IPS DF 19.7 (cell line): ENCODE measurements at regions not wholly inside any gene's neighbourhood (a gene's known extent, or its start where the extent isn't known, plus 50 kb on each side); places are given as distances from the start of the nearest gene placed in this dataset.
A peak's percentile ranks its signal among the peaks of the same experiment; 100 is the strongest.

Source experiments
- DNase-seq: peaks from one replicate; pipeline ENCODE4 v3.0.0-alpha.2; 2013; ENCODE audit warnings: low read depth, low spot score

- DNase-seq, result no peak
These were observed 73.4 kb downstream of the NTMT2 start for GRCh38 chr1:170219163-170219562.

- no peak for DNase-seq
These were observed 75.3 kb downstream of the NTMT2 start for GRCh38 chr1:170221031-170221430.

DNA sequence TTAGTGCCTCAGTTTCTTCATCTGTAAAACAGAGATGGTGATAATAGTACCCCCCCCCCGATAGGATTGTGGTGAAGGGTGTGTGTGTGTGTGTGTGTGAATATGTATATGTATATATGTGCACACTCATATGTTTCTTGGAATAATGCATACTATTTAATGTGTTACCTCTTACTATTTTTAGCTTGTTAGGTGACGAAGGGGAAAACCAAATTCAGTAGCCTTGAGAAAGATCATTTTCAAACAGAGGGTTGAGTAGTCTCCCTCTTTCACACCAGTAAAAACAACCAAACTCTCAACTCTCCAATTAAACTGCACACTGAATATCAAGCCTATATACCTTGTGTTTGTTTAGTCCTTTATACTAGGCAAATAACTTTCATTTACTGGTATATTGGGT lies 75.7 kb downstream of the NTMT2 start:
- no peak for DNase-seq

- DNase-seq, result no peak
These were observed 78.7 kb downstream of the NTMT2 start for GRCh38 chr1:170224469-170224868.

DNA sequence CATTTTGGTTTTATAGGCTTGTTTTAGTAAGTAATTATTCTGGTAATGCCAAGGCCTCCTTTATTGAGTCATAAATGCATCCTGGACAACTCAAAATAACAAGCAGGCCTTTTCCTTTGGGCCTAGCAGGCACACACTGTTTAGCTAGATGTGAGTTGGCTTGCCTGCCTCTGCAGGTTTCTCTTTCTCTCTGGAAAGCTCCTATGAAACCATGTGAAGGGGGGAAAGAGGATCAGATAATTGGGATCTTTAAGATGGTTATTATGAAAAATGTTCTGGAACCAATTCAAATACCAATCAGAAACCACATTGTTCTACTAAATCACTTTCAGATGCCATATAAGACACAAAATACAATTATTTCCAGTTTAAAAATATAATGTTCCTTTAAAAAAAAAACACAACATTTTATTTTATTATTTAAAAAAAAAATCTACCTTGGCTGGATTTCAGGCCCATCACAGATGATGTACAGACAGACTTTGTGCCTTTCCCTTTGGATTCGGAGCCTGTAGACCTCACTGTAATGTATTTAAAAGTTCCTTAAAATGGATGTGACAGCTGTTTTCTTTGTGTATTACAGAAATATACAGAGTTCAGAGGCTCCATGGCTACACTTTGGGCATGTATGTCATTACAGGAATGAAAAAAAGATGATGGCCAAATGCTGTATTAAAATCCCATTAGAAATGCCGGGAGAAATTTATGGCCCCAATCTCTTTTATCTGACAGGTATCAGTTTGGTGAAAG lies 80.2 kb downstream of the NTMT2 start:
- no peak for DNase-seq

DNA sequence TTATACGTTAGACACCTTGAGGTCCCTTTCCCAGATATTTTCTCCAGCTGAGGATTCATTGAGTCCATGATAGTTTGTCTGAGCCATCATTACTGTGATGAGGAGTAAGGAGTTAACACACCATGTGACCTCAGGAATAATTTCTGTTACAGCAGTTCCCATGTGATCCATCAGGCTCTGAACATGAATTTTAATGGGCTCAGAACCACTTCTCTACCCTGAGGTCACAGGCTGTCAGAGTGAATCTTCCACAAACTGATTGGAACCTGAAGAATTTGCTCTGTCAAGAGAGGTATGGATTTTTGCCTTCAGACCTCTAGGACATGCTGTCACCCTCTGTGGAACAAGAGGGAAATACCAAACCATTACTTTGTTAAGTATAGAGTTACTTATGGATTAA lies 81.0 kb downstream of the NTMT2 start:
- DNase-seq, result no peak

GRCh38 chr1:170230323-170230722 lies 84.6 kb downstream of the NTMT2 start:
- DNase-seq, result no peak

DNA sequence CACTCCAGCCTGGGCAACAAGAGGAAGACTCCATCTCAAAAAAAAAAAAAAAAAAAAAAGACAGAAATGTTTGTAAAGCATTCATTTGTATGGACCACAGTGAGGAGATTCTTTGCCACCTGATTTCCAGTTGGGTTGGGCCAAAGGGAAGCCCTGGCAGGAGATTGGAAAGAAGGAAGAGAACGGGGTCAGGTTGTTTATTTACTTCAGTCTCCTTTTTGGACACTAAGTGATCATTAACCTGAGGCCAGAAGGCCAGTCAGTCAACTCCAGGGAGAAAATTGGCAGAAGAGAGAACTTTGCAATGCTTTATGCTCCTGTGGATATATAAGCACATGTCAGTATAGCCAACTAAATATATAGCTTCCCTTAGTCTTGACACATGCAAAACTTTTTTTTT lies 85.9 kb downstream of the NTMT2 start:
- DNase-seq, result no peak

GRCh38 chr1:170238704-170239391 lies 93.1 kb downstream of the NTMT2 start:
- no peak for DNase-seq

GRCh38 chr1:170239445-170239844 lies 93.7 kb downstream of the NTMT2 start:
- no peak for DNase-seq

DNA sequence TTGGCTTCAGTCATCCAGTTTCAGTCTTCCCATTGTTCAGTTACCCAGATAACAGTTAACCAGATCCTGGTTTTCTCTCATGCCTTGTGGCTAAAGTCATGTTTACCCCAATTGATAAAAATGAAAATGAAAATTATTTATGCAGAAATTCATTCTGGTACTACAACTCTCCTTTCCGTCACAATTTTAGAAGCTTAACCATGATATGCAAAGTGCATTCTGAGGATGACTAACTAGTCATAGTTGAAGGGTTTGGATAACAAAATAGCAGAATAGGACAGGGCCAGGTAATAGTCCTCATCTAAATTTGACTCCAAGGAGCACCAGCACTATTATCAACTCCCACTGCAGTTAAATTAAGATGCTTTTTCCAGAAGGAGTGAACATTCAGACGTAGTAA lies 94.7 kb downstream of the NTMT2 start:
- DNase-seq, result no peak

GRCh38 chr1:170241266-170241851 lies 95.6 kb downstream of the NTMT2 start:
- no peak for DNase-seq

DNA sequence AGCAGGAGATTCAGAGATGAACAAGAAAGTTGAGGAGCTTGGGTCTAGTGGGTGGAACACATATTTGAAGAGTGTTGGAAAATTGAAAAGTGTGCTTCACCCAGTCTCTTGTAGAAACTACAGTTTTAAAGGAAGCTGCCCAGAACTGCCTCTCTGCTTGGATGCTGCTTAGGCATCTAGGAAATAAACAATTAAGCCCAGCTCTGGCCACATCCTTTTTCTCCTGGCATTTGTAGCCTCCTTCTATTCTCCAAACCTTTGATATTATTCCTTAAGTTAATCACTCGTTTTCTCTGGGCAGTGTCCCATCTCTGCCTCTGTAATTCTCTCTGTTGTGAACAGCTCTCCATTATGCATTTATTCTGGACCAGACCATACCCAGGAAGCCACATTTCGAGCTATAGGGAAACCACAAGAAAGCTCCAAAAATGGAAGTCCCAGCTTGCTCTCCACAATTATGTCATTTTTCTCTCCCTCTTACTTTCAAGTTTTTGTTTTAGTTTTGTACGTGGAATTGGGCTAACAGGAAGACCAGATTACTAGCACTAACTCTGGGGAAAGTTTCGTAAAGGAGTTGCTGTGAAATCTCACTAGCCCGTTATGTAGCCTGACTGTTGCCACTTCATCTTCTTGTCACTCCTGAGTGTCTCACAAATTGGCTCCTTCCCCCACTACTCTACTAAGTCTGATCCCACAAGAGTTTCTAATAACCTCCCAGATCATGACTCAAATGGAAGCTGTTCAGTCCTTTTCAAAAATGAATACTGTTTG lies 102.2 kb downstream of the NTMT2 start:
- DNase-seq, result no peak

DNA sequence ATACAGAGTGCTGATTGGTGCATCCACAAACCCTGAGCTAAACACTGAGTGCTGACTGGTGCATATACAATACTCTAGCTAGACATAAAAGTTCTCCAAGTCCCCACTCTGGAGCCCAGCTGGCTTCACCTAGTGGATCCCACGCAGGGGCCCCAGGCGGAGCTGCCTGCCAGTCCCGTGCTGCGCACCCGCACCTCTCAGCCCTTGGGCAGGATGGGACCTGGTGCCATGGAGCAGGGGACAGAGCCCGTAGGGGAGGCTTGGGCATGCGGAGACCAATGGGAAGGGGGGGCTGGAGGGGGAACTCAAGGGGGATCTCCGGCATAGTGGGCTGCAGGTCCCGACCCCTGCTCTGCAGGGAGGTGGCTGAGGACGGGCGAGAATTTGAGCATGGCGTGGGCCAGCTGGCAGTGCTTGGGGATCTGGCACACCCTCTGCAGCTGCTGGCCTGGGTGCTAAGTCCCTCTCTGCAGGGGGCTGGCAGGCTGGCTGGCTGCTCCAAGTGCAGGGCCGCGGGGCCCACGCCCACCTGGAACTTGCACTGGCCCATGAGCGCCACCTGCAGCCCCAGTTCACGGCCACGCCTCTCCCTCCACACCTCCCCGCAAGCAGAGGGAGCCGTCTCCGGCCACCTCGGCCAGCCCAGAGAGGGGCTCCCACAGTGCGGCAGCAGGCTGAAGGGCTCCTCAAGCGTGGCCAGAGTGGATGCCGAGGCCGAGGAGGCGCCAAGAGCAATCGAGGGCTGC lies 104.9 kb downstream of the NTMT2 start:
- DNase-seq, result no peak

DNA sequence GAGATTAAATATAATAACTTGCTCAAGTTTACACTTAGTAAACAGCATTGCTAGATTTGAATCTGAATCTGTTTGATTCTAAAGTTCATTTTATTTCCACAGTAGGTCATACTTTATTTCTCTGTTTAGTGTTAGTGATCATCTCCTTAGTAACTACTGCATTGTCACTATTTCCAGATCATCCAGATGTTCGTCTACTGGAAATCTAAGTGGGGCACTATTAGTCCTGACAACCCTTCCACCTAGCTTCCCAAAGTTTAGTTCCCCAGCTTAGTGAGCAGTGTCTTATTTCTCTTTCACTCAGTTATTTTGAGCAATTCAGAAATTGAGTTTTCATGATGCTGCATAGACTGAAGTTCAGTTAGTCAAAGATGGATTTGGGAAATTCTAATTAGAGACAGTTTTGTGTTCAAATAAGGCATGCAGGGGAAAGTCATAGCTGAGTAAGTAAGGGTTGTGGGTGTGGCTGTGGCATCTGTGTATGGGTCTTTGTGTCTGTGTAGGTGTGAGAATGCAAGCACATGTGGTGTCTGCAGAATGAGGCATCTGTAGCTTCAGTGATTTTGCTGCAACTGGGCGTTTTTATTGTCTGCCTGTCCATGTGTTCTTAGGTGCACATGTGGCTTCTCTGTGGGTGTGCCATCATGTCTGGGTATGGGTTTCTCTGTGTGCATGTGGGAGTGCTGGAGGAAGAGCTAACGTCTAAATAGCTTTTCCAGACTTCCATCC lies 107.3 kb downstream of the NTMT2 start:
- DNase-seq, result no peak

DNA sequence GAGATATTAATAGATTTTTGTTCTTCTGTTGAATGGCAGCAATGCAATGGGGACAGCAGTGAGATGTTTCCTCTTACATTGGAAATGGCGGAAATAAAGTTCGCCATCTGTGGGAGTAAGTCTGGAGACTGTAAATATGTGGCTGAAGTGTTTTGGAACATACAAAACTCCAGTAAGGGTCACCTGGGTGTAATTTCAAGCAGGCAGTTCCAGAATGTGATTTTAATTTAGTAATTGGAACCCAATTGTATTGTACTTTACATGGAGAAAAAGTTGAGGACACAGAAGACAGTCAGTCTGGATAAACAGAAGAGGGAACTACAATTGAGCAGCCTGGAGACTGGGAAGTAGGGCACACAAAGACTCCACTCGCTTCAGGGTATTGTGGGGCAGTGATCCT lies 108.6 kb downstream of the NTMT2 start:
- no peak for DNase-seq

DNA sequence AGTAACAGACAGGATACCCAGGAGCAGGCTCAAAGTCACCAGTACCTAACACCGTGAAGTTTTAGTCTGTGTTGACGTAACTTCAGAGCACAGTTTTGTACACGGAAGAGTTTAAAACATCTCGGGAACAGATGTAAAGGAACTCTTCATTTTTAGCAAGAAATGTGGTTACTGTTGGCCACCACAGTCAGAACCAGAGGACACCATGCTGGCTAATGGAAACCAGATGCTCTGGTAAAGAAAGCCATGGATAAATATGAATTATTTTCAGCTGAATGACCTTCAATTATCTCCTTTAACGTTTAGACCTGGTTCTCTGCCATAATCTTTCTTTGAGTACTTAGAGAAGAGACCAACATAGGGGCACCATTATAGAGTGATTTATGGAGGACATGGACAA lies 115.9 kb downstream of the NTMT2 start:
- no peak for DNase-seq

- DNase-seq, result no peak
These were observed 116.6 kb downstream of the NTMT2 start for GRCh38 chr1:170262276-170262939.

- no peak for DNase-seq
These were observed 119.5 kb downstream of the NTMT2 start for GRCh38 chr1:170265234-170265633.

DNA sequence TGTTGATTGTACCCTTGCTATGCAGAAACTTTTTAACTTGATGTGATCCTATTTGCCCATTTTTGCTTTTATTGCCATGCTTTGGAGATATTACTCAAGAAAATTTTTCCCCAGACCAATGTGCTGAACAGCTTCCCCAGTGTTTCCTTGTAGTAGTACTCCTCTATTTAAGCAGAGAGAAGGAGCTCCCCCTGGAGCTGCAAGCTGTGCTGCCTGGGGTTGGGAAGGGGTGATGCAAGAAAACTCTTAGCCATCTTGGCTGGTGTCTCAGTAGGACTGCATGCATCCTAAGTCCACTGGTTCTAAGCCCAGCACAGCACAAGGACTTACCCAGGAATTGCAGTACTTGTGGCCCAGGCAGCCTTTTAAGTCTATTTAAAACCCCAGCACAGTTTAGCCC lies 121.6 kb downstream of the NTMT2 start:
- DNase-seq, result peak; percentile 25
